HepG2 (cell line): ENCODE measurements at regions not wholly inside any gene's neighbourhood (a gene's known extent, or its start where the extent isn't known, plus 50 kb on each side); places are given as distances from the start of the nearest gene placed in this dataset.
A peak's percentile ranks its signal among the peaks of the same experiment; 100 is the strongest.

Experiments
- ATAC-seq: fragments of 200-7000 bp; cut with Tn5 transposase; 3 replicates; pipeline ENCODE4 v1.9.1; 2020; ENCODE audit warnings: mild to moderate bottlenecking, moderate library complexity
- BruUV-seq: library from RNA; stranded (reverse); fragments of 400-500 nt; replicated peaks from 2 replicates; lab custom pipeline; 2021; lab: Mats Ljungman, UMichigan
- CTCF ChIA-PET: fragments of 300-600 bp; formaldehyde crosslinking; extraction: SDS; loops from one replicate; lab custom pipeline; 2021; ENCODE audit warnings: low total read pairs, inconsistent platforms, low intra/inter-chr PET ratio; lab: Yijun Ruan, JAX
- POLR2A ChIA-PET: fragments of 350-600 bp; sonication (Branson Sonifier 250); formaldehyde crosslinking; loops from one replicate; lab custom pipeline; 2020; ENCODE audit warnings: antibody characterized with exemption, inconsistent platforms; lab: Yijun Ruan, JAX
- DNase-seq: peaks from one replicate; pipeline ENCODE4 v3.0.0-alpha.2; 2015; ENCODE audit warnings: low spot score
- FAIRE-seq: peaks from 3 replicates; lab custom pipeline; 2011; peaks lifted over from hg19 to GRCh38; lab: Jason Lieb, UNC
- H2AFZ ChIP-seq: one replicate; pipeline ENCODE4 v1.6.1; 2011; ENCODE audit warnings: low read length, inconsistent platforms
- H3K27ac ChIP-seq: fragments of 300-600 bp; 3 replicates; pipeline ENCODE4 v1.8.0; 2011; ENCODE audit warnings: mixed run types, mild to moderate bottlenecking, mixed read lengths, low read length, inconsistent platforms; ENCODE audit not compliant: insufficient read depth; ENCODE audit errors: extremely low read length
- H3K27me3 ChIP-seq, 2 experiments: fragments of 200-600 bp in 1 of 2; 2 replicates in 1 of 2; 3 replicates in 1 of 2; pipeline versions ENCODE4 v1.6.0 to v1.8.0; 2011; ENCODE audit warnings: low read length in 2 of 2, mild to moderate bottlenecking in 2 of 2, moderate library complexity in 2 of 2, inconsistent platforms in 1 of 2; ENCODE audit not compliant: insufficient read depth in 2 of 2, control insufficient read depth in 1 of 2
- H3K36me3 ChIP-seq, 2 experiments: fragments of 200-600 bp in 1 of 2; replicated peaks in 1 of 2; 2 replicates in 1 of 2; 3 replicates in 1 of 2; pipeline versions ENCODE4 v1.5.1 to v1.8.0; 2011; ENCODE audit warnings: low read length in 2 of 2, inconsistent platforms in 1 of 2; ENCODE audit not compliant: insufficient read depth in 2 of 2, control insufficient read depth in 1 of 2
- H3K4me1 ChIP-seq: 2 replicates; pipeline ENCODE4 v1.5.1; 2012; ENCODE audit warnings: low read length, inconsistent platforms; ENCODE audit not compliant: insufficient read depth
- H3K4me2 ChIP-seq: 2 replicates; pipeline ENCODE4 v1.6.0; 2011; ENCODE audit warnings: low read depth, low read length, inconsistent platforms
- H3K4me3 ChIP-seq, 3 experiments: fragments of 200-600 bp in 1 of 3; sonication (generic), shearing (Covaris generic) in 1 of 3; replicated peaks in 1 of 3; 2 replicates each; pipeline ENCODE4 v1.5.1; 2011 to 2016; ENCODE audit warnings: low read length in 3 of 3, inconsistent platforms in 2 of 3, low read depth in 2 of 3, mild to moderate bottlenecking in 2 of 3, control low read depth in 1 of 3, mixed read lengths in 1 of 3; ENCODE audit not compliant: insufficient read depth in 1 of 3
- H3K79me2 ChIP-seq: one replicate; pipeline ENCODE4 v1.6.1; 2011; ENCODE audit warnings: low read length, inconsistent platforms; ENCODE audit not compliant: insufficient read depth
- H3K9ac ChIP-seq: 2 replicates; pipeline ENCODE4 v1.6.0; 2011; ENCODE audit warnings: mild to moderate bottlenecking, low read depth, low read length, inconsistent platforms; ENCODE audit not compliant: insufficient read depth
- H3K9me3 ChIP-seq: 2 replicates; pipeline ENCODE4 v1.5.1; 2012; ENCODE audit warnings: mild to moderate bottlenecking, low read length
- H4K20me1 ChIP-seq: 2 replicates; pipeline ENCODE4 v1.6.0; 2011; ENCODE audit warnings: inconsistent platforms, mild to moderate bottlenecking, low read length, moderate library complexity; ENCODE audit not compliant: insufficient read depth
- CREB1 ChIP-seq, 2 experiments: fragments of 450-650 bp in 1 of 2; IDR thresholded peaks; 2 replicates each; pipeline ENCODE4 v1.6.1; 2016 to 2017; ENCODE audit warnings: control low read depth in 1 of 2, mild to moderate bottlenecking in 1 of 2, missing compliant biosample characterization in 1 of 2, missing genetic modification characterization in 1 of 2
- CTCF ChIP-seq: sonication (generic); formaldehyde crosslinking; IDR thresholded peaks from 2 replicates; pipeline ENCODE4 v1.5.0; 2020; ENCODE audit warnings: mild to moderate bottlenecking, missing genetic modification reagents, moderate library complexity
- HMGXB3 ChIP-seq: sonication (generic); formaldehyde crosslinking; IDR thresholded peaks from 2 replicates; pipeline ENCODE4 v1.4.0; 2020; ENCODE audit warnings: missing genetic modification reagents, borderline replicate concordance
- ISX ChIP-seq: sonication (generic); formaldehyde crosslinking; conservative IDR thresholded peaks from 2 replicates; pipeline ENCODE4 v1.5.0; 2020; ENCODE audit warnings: missing genetic modification reagents
- MIER2 ChIP-seq: IDR thresholded peaks from 2 replicates; pipeline ENCODE4 v1.6.1; 2016; ENCODE audit warnings: missing biosample characterization, missing genetic modification reagents
- MTA3 ChIP-seq: sonication (generic); formaldehyde crosslinking; IDR thresholded peaks from 2 replicates; pipeline ENCODE4 v1.4.0; 2020; ENCODE audit warnings: missing genetic modification reagents
- RAD21 ChIP-seq: fragments of 450-650 bp; formaldehyde crosslinking; IDR thresholded peaks from 2 replicates; pipeline ENCODE4 v1.5.0; 2020; ENCODE audit warnings: mild to moderate bottlenecking
- RARA ChIP-seq: IDR thresholded peaks from 2 replicates; pipeline ENCODE4 v1.6.1; 2016; ENCODE audit warnings: missing genetic modification reagents, missing compliant biosample characterization
- RFX5 ChIP-seq: IDR thresholded peaks from 2 replicates; pipeline ENCODE4 v1.6.1; 2011; ENCODE audit warnings: low read depth, low read length, improper control_type of control experiment
- SNAPC2 ChIP-seq: sonication (generic); formaldehyde crosslinking; IDR thresholded peaks from 2 replicates; pipeline ENCODE4 v1.8.1; 2022; ENCODE audit warnings: mild to moderate bottlenecking, missing genetic modification reagents
- SRSF1 ChIP-seq: fragments of 200-400 bp; formaldehyde crosslinking; optimal IDR thresholded peaks from 2 replicates; pipeline ENCODE3; 2017; ENCODE audit warnings: mild to moderate bottlenecking, low read depth, low read length, moderate library complexity
- STAG1 ChIP-seq: sonication (generic); formaldehyde crosslinking; IDR thresholded peaks from 2 replicates; pipeline ENCODE4 v1.4.0; 2020; ENCODE audit warnings: missing genetic modification reagents
- TAF1 ChIP-seq: sonication (generic); formaldehyde crosslinking; IDR thresholded peaks from 2 replicates; pipeline ENCODE4 v1.4.0; 2020; ENCODE audit warnings: missing genetic modification reagents
- THAP11 ChIP-seq: IDR thresholded peaks from 2 replicates; pipeline ENCODE4 v1.6.1; 2016; ENCODE audit warnings: missing biosample characterization, missing genetic modification reagents
- THYN1 ChIP-seq: sonication (generic); formaldehyde crosslinking; IDR thresholded peaks from 2 replicates; pipeline ENCODE4 v1.8.1; 2023; ENCODE audit warnings: low read depth, mild to moderate bottlenecking, moderate library complexity, missing genetic modification reagents, borderline replicate concordance
- TRIM24 ChIP-seq: sonication (generic); formaldehyde crosslinking; IDR thresholded peaks from 2 replicates; pipeline ENCODE4 v1.8.0; 2022; ENCODE audit warnings: mild to moderate bottlenecking, missing genetic modification reagents
- WGBS: methylation state at CpG from one replicate; pipeline ENCODE4 v1.1.6; 2017; ENCODE audit warnings: low lambda C conversion rate; 5-methylcytosine and 5-hydroxymethylcytosine counted together
- in situ Hi-C: cut with HindIII; loops from 2 replicates; pipeline ENCODE4 v1.10.0; 2017; ENCODE audit warnings: low pct_unique_long_range_greater_than_20kb; ENCODE audit not compliant: extremely low pct_ligation_motif_present
- intact Hi-C: fragments of 100-400 bp; cut with micrococcal nuclease; formaldehyde crosslinking; loops from one replicate; pipeline ENCODE4 v1.10.0; 2022; ENCODE audit not compliant: unreplicated experiment

GRCh38 chr6:126252154-126252553, 87.8 kb upstream of the CENPW start:
- FAIRE-seq: no peak
- no peak overlapping the region for H3K27ac ChIP-seq
- no peaks in the 10 kb centered on the region for H3K4me1 ChIP-seq
- TF ChIP-seq RAD21 (CRISPR knock-in tag) (no peak), STAG1 (peak; percentile 18; the same call in 1 of the 2 replicates), SNAPC2 (CRISPR knock-in tag) (no peak), MTA3 (no peak), TAF1 (CRISPR knock-in tag) (no peak), CTCF (CRISPR knock-in tag) (peak; percentile 20; the same call in 1 of the 2 replicates), THAP11 (no peak), ISX (CRISPR knock-in tag) (no peak)
- TF ChIP-seq, all 625 proteins: peak for 2
- H3K27me3 ChIP-seq: no peaks in the 10 kb centered on the region
- no peaks in the 10 kb centered on the region for H3K9me3 ChIP-seq
- no peak overlapping the region for H3K4me2 ChIP-seq
- ATAC-seq: peak; percentile 65
- intact Hi-C loops (no loop called here), in situ Hi-C loops (no loop called here)
- WGBS: 93% methylated on average over 2 of the region's 2 CpGs
- H3K4me3 ChIP-seq: no peak overlapping the region
- BruUV-seq: no TSS peak
- POLR2A ChIA-PET: no interaction called here
- CTCF ChIA-PET: no interaction called here
- no peaks in the 10 kb centered on the region for H4K20me1 ChIP-seq
- H3K36me3 ChIP-seq: no peaks in the 10 kb centered on the region; a peak in 1 of 5 replicates
- no peak for DNase-seq
- H2AFZ ChIP-seq: no peak overlapping the region
- no peaks in the 10 kb centered on the region for H3K79me2 ChIP-seq
- no peak overlapping the region for H3K9ac ChIP-seq

GRCh38 chr6:126253431-126253830, 86.5 kb upstream of the CENPW start:
- CTCF ChIA-PET: no interaction called here
- Histone ChIP-seq H3K36me3 (no peaks in the 10 kb centered on the region; a peak in 1 of 5 replicates), H3K27me3 (no peaks in the 10 kb centered on the region), H4K20me1 (no peaks in the 10 kb centered on the region), H3K4me1 (no peaks in the 10 kb centered on the region), H2AFZ (no peak overlapping the region), H3K4me2 (no peak overlapping the region), H3K9me3 (no peaks in the 10 kb centered on the region), H3K4me3 (no peak overlapping the region), H3K79me2 (no peaks in the 10 kb centered on the region), H3K9ac (no peak overlapping the region), H3K27ac (no peak overlapping the region)
- no TSS peak for BruUV-seq
- no peak for DNase-seq
- no peak for FAIRE-seq
- in situ Hi-C loops: no loop called here
- no peak for ATAC-seq
- WGBS: 96% methylated on average over 2 of the region's 2 CpGs
- intact Hi-C loops: no loop called here
- POLR2A ChIA-PET: no interaction called here
- no peak for TF ChIP-seq MIER2
- TF ChIP-seq THYN1 (CRISPR knock-in tag): no peak
- no peak for TF ChIP-seq RARA (CRISPR knock-in tag)
- no peak for TF ChIP-seq SRSF1
- TF ChIP-seq TRIM24 (CRISPR knock-in tag): no peak
- TF ChIP-seq HMGXB3 (CRISPR knock-in tag): no peak
- peak; percentile 57; the same call in 1 of the 2 replicates for TF ChIP-seq CREB1 (IDR thresholded peaks at IDR 0.05)
- no peak for TF ChIP-seq CREB1 (CRISPR knock-in tag; IDR thresholded peaks at IDR 0.05)
- peak; percentile 78 for TF ChIP-seq RFX5
